ENCODE measurements at regions not wholly inside any gene's neighbourhood (a gene's known extent, or its start where the extent isn't known, plus 50 kb on each side); places are given as distances from the start of the nearest gene placed in this dataset.

- H3K36me3 ChIP-seq: no peaks in the 10 kb centered on the region
- no peak overlapping the region for H3K4me3 ChIP-seq
- H3K4me1 ChIP-seq: no peaks in the 10 kb centered on the region
- intact Hi-C loops (cut with DNase I; ENCODE audit: low total_unique reads): no loop called here
- DNase-seq: no peak
- H3K27me3 ChIP-seq: no peaks in the 10 kb centered on the region
- no peak for TF ChIP-seq POLR2A (IDR thresholded peaks at IDR 0.05)
- no peak for TF ChIP-seq CTCF (IDR thresholded peaks at IDR 0.05)
- H3K9me3 ChIP-seq: no peaks in the 10 kb centered on the region
- H3K27ac ChIP-seq: no peak overlapping the region
Observed at GRCh38 chr7:130867039-130867438, 133.0 kb upstream of the KLF14 start.

GRCh38 chr7:130867581-130868136, 133.7 kb upstream of the KLF14 start:
- Histone ChIP-seq H3K36me3 (no peaks in the 10 kb centered on the region), H3K27ac (no peak overlapping the region), H3K27me3 (no peaks in the 10 kb centered on the region), H3K4me1 (no peaks in the 10 kb centered on the region), H3K4me3 (no peak overlapping the region), H3K9me3 (no peaks in the 10 kb centered on the region)
- no peak for DNase-seq
- intact Hi-C loops (cut with DNase I; ENCODE audit: low total_unique reads): no loop called here
- TF ChIP-seq POLR2A (IDR thresholded peaks at IDR 0.05) (no peak), CTCF (IDR thresholded peaks at IDR 0.05) (no peak)

GRCh38 chr7:130868139-130868538, 134.1 kb upstream of the KLF14 start:
- TF ChIP-seq CTCF (IDR thresholded peaks at IDR 0.05): no peak
- no peak for TF ChIP-seq POLR2A (IDR thresholded peaks at IDR 0.05)

GRCh38 chr7:130869918-130870317, 135.9 kb upstream of the KLF14 start:
- Histone ChIP-seq H3K36me3 (no peaks in the 10 kb centered on the region), H3K27me3 (no peaks in the 10 kb centered on the region), H3K27ac (no peak overlapping the region), H3K9me3 (no peaks in the 10 kb centered on the region), H3K4me3 (no peak overlapping the region), H3K4me1 (no peaks in the 10 kb centered on the region)
- intact Hi-C loops (cut with DNase I; ENCODE audit: low total_unique reads): no loop called here
- DNase-seq: no peak
- no peak for TF ChIP-seq POLR2A (IDR thresholded peaks at IDR 0.05)
- no peak for TF ChIP-seq CTCF (IDR thresholded peaks at IDR 0.05)

More at GRCh38 chr7:130868139-130868538, 134.1 kb upstream of the KLF14 start:
- intact Hi-C loops (cut with DNase I; ENCODE audit: low total_unique reads): no loop called here
- DNase-seq: no peak
- Histone ChIP-seq H3K36me3 (no peaks in the 10 kb centered on the region), H3K27ac (no peak overlapping the region), H3K9me3 (no peaks in the 10 kb centered on the region), H3K27me3 (no peaks in the 10 kb centered on the region), H3K4me3 (no peak overlapping the region), H3K4me1 (no peaks in the 10 kb centered on the region)

GRCh38 chr7:130872341-130872740, 138.3 kb upstream of the KLF14 start:
- H3K36me3 ChIP-seq: no peaks in the 10 kb centered on the region
- TF ChIP-seq CTCF (IDR thresholded peaks at IDR 0.05) (no peak), POLR2A (IDR thresholded peaks at IDR 0.05) (no peak)
- no peaks in the 10 kb centered on the region for H3K9me3 ChIP-seq
- H3K27ac ChIP-seq: no peak overlapping the region
- no peak for DNase-seq
- H3K4me1 ChIP-seq: peaks cover 0 to 4% of the 10 kb centered on the region in 2 donors
- intact Hi-C loops (cut with DNase I; ENCODE audit: low total_unique reads): no loop called here
- H3K4me3 ChIP-seq: no peak overlapping the region
- H3K27me3 ChIP-seq: no peaks in the 10 kb centered on the region
